Inflammatory macrophage treated with lipopolysaccharide for 4 hours (primary cell): ENCODE measurements at regions not wholly inside any gene's neighbourhood (a gene's known extent, or its start where the extent isn't known, plus 50 kb on each side); places are given as distances from the start of the nearest gene placed in this dataset.
A peak's percentile ranks its signal among the peaks of the same experiment; 100 is the strongest.
"Not testable (repeated sequence)": the region's sequence is repeated elsewhere in the genome, so short reads cannot be mapped to it uniquely, and the experiment has no call there.

Experiments used
- DNase-seq: peaks from one replicate; pipeline ENCODE4 v3.0.0-alpha.2; 2020

DNA sequence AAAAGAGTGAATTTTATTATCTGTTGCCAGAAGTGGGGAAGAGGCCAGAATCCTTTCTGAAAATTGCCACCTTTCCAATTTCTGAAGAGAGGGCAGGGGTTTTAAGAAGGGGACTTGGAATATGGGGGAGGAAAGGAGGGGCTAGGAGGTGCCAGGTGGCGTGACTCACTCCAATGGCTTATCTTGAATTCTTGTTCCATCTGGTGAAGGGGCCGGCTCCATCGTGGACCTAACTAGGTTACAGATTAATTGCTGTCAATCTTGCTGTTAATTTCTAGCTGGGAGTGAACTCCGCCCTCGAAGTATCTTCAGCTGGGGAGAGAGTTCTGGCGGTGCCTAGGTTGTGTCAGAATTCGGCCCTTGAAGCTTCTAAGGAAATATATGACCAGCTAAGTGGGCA, 138.7 kb downstream of the YTHDC2 start:
- DNase-seq: no peak

DNA sequence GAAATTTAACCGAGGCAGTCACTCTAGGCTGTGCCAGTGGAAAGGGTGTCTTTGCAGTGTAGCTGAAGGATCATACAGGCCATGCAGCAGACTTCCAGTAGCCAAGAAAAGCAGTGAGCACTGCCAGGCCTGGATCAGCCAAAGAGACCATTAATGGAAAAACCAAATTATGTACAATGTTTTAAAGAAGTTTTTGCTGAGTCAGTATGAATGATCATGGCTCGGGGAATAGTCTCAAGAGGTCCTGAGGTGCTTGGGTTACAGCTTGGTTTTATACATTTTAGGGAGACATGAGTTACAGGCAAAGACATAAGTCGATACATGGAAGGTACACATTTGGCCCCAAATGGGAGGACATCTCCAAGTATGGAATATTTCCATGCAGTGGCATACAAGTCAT, 141.3 kb downstream of the YTHDC2 start:
- DNase-seq: no peak

DNA sequence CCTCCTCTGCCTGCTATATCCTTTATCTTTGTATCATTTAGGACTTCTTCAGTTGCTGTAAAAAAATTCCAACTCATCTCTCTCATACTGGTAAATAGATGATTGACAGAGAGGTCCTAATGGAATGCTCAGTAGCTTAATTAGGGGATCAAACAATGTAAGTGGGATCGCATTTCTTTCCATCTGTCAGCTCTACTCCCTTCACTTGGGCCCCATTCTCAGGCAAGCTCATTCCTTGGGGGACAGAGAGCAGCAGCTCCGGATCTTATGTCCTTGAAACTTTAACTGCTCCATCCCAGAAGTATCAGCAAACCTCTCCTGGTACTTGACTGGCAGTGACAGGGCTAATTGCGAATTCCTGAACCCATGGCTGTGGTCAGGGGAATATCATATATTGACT, 146.7 kb downstream of the YTHDC2 start:
- no peak for DNase-seq

DNA sequence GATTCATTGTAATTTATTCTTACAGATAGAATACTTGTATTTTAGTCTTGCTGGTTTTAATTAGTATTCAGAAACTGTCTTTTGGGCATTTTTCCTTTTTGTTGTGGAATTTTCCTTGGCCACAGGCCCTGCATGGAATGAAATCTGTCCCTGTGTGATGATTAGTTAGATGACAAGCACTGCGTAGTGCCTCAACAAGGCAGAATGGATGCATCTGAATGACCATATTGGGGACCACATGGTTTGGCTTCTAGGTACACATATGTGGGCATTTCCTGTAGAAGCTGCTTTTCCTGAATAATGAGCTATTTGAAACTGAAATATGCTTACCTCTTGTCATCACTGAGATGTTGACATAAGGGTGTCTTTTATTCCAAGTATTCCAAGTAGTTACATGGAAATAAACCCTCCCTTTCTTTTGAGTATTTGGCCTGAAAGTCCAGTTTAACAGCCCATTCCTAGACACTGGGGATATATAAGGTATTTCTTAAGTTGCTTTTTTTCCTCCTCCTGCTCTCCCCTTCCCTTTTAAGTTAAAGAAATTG, 147.3 kb downstream of the YTHDC2 start:
- DNase-seq: no peak

DNA sequence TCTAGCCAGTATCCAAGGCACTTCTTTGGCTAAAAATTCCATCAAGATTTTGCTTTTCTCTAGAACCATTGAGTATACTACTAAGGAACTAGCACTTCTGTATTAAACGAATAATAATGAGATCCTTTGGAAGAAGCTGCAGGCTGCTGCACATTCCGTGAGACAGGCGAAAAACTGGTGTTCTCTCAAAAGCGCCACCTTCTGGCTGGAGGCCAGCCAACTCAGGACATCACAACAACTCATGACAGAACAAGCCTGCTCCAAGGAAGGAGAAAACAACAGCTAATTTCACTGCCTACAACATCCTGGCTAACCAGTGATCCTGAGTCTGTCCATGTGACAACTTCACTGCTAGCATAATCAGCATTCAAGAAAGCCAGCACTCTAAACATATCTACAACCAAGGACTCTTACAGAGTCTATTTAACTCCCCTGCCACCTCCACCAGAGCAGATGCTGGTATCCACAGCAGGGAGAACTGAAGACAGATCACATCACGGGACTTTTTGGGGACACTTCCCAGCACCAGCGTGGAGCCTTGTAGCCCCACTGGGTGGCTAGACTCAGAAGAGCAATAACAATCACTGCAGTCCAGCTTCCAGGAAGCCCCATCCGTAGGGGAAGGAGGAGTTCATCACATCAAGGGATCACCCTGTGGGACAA, 150.5 kb downstream of the YTHDC2 start:
- DNase-seq: peak; percentile 36

DNA sequence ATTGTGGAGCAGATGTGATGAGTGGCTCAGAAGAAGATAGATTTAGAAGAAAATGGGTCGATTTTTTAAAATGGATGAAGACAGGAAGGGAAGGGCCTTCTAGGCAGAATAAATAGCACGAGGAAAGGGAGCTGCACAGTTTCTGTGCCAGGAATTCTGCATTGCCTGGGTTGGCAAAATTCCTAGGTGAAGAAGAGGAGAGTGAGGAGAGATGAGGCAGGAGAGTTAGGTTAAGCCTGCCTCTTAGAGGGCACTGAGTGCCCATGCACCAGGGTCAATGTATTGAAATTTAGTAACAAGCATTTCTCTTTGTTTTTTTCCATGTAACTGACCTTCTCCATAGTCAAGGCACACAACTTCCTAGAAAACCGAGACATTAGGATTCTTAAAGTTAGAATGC, 159.5 kb downstream of the YTHDC2 start:
- no peak for DNase-seq

DNA sequence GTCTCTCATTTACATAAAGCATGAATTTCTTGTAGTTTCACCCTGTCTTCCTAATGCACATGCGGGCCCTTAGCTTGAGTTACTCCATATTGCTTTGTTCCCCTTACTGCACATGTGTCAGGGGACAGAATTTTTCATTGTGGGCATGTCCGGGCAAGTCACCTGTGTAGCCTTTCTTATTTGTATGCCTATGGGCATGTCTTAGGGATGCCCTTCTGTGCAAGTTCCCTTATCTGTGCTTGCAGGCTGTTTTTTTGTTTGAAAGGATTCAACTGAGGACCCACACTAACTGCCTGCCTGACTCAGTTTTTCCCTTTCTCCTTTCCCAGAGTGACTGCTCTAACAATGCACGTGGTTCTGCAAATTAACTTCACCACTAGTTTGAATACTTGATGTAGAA, 161.7 kb downstream of the YTHDC2 start:
- no peak for DNase-seq

DNA sequence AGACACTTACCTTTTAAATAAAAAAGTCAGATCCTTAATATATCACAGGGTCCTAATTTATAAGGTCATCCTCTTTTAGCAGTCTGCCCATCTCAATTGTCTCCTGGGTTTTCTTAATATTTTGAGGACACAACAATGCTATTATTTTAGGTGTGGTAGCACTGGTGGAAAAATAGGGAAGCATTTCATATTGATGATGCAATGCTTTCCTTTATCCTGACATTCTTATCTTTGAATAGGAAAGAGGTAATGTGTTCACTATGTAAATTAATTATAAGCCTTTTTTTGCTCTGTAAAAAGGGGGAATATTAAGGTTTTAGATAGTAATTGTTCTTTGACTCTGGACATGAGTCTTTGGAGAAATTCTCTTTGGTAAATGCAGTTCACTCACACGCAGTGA, 164.7 kb downstream of the YTHDC2 start:
- no peak for DNase-seq

DNA sequence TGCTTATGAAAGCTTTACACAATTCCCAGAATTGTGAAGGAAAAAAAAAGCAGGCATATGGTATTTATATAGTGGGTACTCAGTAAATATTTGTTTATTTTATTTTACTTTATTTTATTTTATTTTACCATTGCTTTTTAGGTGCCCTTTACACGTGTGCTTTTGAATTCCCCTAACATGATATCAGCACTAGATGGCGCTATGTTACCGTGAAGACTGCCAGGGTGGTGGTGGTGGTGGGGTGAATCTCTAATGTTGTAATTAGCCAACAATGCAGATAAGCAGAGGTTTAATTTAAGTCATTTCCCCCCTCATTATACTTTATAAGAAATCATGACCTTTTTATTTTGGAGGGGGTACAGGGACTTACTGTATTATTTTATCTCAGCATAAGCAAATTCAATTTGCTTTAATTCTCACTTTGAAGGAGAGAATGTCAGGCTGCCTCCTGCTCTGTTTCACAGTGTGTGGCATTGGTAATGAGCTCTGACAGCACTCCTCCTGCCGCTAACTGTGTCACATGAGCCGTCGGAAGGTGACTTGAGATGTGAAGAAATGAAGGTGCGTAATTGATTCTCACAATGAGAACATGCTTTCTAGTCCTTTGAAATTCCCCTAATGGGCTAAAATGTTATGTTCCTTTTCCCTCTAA, 165.6 kb downstream of the YTHDC2 start:
- peak; percentile 40 for DNase-seq

DNA sequence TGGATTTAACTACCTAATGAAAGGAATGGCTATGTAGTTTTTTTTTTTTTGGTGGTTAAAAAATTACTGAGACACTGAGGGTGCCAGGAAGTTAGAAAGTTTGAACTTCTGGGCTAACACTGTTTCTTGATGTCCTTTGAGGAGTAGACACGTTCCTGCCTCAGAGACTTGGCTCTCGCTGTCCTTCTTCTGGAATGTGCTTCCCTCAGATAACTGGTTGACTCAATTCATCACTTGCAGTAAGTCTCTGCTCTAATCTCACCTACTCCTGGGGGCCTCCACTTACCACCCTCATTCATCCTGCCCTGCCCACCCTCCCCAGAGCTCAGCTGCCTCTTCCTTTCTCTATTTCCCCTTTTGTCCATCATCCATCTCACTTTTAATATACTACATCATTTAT, 167.0 kb downstream of the YTHDC2 start:
- DNase-seq: no peak

DNA sequence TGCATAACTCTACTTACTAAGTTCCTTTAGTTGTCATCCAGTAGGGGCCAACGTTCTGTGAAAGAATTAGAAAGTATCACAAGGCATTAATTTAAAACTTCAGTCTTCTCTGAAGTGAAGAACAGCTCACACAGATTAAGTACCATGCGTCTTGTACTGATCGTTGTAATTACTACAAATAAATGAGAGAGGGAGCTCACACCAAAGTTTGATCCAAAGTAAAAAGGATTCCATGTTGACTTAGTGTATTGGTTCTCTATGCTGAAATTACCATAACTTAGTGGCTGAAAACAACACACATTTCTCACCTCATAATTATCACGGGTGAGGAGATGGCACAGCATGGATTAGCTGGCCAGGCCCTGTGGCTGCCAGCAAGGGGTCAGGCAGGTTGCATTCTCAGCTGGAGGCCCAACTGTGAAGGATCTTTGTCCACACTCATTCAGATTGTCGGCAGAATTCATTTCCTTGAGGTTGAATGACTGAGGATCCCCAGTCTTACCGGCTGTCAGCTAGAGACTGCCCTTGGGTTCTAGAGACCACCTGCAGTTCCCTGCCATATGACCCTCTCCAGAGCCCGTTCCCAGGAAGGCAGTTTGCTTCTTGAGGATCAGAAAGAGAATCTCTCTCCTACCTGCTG, 169.1 kb downstream of the YTHDC2 start:
- no peak for DNase-seq

DNA sequence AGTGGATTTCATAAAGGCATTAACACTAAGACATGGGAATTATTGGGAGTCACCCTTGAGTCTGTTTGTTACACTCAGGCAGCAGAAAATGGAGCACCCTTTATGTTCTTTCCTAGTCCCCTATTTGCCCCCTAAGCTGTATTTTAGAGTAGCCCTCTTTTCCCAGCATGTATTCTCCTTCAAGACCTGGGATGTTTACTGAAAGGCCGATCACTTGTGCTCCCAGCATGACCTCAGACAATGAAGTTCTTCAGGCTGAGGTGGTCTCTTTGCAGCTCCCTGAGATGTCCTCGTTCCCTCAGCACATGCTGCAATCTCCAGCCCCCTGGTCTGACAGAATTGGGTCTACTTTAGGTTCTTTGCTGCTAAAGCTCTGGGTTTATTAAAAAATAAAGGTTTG, 169.7 kb downstream of the YTHDC2 start:
- no peak for DNase-seq

DNA sequence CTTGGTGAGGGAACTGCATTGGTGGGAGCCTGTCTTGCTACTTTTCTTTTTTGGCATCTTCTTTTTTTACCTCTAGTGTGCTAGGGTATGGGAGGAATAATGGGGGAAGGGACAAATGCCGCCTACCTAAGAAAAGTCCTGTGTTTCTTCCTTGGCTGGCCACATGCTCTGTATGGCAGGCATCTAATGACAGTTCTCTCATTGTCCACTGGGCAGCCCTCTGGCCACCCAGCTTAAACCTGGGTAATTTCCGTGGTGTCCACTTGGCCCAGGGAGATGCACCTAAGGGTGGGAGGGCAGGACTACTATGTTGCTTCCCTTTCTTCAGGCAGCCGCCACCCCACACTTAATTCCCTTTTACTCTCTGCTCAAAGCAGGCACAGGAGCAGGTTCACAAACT, 173.1 kb downstream of the YTHDC2 start:
- no peak for DNase-seq

DNA sequence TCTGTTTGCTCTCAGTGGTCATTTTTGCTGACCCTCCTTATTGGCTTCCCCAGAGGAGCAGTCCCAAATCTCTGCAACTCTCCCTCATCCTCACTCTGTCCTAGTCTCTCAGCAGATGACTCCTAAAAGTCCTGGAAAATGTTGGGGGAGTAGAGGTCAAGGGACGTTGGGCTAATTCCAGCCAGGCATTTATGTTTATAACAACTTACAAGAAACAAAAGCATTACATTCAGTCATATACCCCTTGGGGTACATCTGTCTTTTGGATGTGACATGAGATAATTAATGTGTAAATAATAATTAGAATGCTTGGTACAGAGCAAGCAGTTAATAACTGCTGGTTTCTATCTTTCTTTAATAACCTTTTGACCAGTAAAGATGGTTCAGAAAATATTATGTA, 176.2 kb downstream of the YTHDC2 start:
- DNase-seq: no peak

DNA sequence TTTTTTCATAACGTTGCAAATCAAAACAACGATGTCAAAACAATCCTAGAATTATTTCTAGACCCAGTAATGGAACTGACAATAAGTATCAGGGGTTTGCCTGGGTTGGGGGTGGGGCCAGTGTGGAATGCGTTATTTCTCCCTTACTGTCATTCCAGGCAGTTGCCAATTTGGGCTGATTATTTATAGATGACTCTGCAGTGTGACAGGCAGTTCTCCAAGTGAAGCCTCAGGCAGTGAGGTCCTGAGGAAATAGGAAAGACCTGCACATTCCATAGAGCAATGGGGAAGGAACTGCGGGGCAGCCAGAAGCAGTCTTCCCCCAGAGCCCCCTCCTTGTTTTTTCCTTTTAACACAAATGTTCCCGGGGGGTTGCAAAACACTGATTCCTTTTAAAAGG, 179.0 kb downstream of the YTHDC2 start:
- DNase-seq: no peak

DNA sequence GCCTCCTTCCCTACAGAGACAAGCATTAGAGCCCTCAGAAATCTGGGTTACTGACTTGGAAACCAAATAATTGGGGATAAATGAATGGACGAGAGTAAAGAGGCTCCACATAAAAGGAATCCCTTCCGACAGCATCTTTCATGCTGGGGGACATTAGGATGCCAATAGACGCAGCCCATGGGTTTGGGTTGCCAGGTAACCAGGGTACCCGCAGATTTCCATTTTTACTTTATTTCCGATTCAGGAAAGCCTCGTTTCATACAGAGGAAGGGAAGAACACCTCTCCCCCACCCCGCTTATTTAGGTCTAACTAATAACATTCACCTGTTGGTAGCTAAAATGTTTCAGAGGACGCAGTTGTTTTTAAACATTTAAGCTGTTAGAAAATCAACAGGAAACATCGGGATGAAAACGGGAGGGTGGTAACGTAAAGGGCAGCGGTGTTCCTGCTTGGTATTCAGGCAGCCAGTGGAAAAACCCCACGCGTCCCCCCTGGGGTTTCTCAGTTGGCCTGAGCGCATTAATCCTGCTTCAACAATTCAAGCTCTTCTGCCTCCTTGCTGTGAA, 179.5 kb downstream of the YTHDC2 start:
- DNase-seq: no peak

DNA sequence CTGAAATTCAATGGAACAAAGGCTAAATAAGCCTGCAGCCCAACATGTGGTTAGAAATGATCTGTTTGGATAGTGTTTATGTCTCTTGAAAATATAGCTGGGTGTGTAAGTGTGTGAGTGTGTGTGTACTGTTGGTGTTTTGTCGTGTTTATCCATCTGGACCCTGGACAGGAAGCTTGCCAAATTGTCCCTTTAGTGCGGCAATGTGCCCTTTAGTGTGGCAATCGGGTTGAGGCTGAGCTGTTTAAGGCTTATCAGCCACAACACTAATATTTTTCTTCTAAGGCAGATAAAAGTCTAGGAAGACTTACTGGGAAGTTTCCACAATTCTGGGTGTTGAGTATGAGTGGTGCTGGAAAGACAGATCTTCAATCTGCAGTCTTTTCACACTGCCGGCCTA, 180.2 kb downstream of the YTHDC2 start:
- no peak for DNase-seq

DNA sequence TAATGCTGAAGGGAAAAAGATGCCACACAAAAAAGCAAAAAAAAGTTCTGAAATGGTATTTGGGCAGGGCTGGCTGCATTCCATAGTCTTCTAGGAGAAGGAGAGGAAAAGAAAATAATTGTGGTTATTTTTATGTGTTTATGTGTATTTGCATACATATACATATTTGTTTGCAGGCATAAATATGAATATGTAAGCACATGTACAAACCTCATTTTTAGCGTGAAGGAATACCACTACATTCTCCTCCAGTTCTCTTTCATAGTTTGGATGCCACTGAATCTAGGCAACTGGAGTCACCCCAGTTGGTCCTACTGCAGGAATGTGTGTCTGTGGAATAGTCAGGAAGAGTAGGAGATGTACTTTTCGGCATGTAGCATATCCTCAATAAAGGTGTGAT, 181.1 kb downstream of the YTHDC2 start:
- no peak for DNase-seq

DNA sequence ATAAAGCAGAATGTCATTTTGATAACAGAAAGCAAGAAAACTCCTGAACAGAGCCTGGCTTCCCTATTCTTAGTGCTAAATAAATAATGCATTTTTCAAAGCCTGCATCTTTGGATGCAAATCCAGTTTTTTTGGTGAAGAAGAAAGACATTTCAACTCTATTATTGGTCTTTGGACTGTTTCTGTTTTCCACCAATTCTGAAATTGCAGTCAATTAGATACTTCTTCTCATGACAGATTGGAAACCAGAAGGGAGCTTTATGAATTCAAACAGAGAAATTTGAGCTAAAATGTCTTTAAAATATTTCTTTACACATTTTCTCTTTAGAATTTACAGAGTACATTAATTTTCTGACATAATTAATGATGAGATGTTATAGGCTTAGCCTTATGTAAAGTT, 189.8 kb downstream of the YTHDC2 start:
- no peak for DNase-seq

DNA sequence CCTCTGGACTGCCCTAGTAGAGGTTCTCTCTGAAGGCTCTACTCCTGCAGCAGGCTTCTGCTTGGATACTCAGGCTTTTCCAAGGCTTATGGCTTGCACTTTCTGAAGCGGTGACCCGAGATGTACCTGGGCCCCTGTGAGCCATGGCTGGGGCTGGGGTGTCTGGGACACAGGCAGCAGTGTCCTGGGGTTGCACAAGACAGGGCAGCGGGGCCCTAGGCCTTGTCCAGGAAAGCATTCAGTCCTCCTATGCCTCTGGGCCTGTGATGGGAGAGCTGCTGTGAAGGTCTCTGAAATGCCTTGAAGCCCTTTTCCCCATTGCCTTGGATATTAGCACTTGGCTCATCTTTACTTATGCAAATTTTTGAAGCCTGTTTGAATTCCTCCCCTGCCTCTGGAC, 192.2 kb downstream of the YTHDC2 start:
- DNase-seq: no peak

DNA sequence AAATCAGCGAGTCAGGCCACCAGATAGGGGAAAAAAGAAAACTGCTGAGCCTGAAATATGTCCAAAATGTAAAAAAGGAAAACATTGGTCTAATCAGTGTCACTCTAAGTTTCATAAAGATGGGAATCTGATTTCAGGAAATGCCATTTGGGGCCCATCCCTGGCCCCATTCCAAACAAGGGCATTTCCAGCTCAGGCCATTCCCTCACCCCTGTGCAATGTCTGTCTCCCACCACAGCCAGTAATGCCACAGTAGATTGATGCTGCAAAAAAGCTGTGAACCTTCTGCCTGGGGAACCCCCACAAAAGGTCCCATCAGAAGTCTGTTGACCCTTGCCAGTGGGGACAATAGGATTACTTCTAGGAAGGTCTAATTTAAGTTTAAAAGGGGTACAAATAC, 199.6 kb downstream of the YTHDC2 start:
- DNase-seq: no peak

DNA sequence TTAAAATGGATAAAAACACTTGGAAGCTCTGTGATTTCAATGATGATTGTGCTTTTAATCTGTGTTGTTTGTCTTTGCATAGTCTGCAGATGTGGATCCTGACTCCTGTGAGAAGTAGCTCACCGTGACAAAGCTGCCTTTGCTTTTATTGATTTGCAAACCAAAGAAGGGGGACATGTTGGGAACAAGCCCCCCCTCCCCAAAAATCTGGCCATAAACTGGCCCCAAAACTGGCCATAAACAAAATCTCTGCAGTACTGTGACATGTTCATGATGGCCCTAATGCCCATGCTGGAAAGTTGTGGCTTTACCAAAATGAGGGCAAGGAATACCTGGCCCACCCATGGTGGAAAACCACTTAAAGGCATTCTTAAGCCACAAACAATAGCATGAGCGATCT, 202.4 kb downstream of the YTHDC2 start:
- DNase-seq: not testable (repeated sequence)

DNA sequence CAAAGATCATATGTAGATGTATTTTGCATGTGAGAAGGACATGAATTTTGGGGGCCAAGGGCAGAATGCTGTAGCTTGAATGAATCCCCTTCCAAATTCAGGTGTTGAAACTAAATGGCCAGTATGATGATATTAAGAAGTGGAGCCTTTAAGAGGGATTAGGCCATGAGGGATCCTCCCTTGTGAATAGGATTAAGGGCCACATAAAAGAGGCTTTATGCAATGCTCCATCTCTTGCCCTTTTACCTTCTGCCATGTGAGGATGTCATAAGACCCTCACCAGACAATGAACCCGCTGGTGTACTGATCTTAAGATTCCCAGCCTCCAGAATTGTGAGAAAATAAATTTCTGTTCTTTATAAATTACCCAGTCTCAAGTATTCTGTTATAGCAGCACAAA, 206.1 kb downstream of the YTHDC2 start:
- no peak for DNase-seq

DNA sequence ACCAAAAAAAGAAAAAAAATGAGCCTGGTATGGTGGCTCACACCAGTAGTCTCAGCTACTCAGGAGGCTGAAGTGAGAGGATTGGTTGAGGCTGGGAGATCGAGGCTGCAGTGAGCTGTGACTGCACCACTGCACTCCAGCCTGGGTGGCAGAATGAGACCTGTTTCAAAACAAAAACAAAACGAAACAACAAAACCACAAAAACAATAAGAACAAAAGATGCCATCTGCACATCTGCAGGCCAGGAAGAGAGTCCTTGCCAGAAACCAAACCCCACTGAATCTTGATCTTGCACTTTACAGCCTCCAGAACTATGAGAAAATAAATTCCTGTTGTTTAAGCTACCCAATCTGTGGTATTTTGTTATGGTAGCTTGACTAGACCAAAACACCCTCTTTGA, 207.7 kb downstream of the YTHDC2 start:
- no peak for DNase-seq
